Activated naive CD4-positive, alpha-beta T cell treated with anti-CD3 and anti-CD28 coated beads, Interleukin-2, amount 50 U/mL, for 24 hours (primary cell): ENCODE measurements at regions not wholly inside any gene's neighbourhood (a gene's known extent, or its start where the extent isn't known, plus 50 kb on each side); places are given as distances from the start of the nearest gene placed in this dataset.

Experiments used
- H3K27ac Mint-ChIP-seq: one replicate; pipeline ENCODE4 v1.8.0; 2021; ENCODE audit warnings: mild to moderate bottlenecking, mixed read lengths
- H3K27me3 Mint-ChIP-seq: one replicate; pipeline ENCODE4 v1.8.0; 2021; ENCODE audit warnings: mixed read lengths
- H3K36me3 Mint-ChIP-seq: one replicate; pipeline ENCODE4 v1.8.0; 2021; ENCODE audit warnings: mixed read lengths
- H3K4me1 Mint-ChIP-seq: one replicate; pipeline ENCODE4 v1.8.0; 2021; ENCODE audit warnings: mixed read lengths
- H3K4me3 Mint-ChIP-seq: one replicate; pipeline ENCODE4 v1.8.0; 2021; ENCODE audit warnings: mild to moderate bottlenecking, mixed read lengths
- H3K9me3 Mint-ChIP-seq: one replicate; pipeline ENCODE4 v1.8.0; 2021; ENCODE audit warnings: mixed read lengths

GRCh38 chr3:16658004-16658924 lies 53.0 kb upstream of the DAZL start:
- Mint-ChIP-seq H3K4me1 (no peaks in the 10 kb centered on the region), H3K27ac (no peak overlapping the region), H3K36me3 (no peaks in the 10 kb centered on the region), H3K4me3 (no peak overlapping the region), H3K9me3 (peaks cover 11% of the 10 kb centered on the region), H3K27me3 (peaks cover 1% of the 10 kb centered on the region)

- Mint-ChIP-seq H3K27me3 (peaks cover 3% of the 10 kb centered on the region), H3K9me3 (peaks cover 11% of the 10 kb centered on the region), H3K27ac (no peak overlapping the region), H3K36me3 (no peaks in the 10 kb centered on the region), H3K4me3 (no peak overlapping the region), H3K4me1 (no peaks in the 10 kb centered on the region)
These were observed 53.9 kb upstream of the DAZL start for GRCh38 chr3:16658925-16659793.

GRCh38 chr3:16663854-16664712 lies 58.9 kb upstream of the DAZL start:
- Mint-ChIP-seq H3K4me3 (no peak overlapping the region), H3K36me3 (no peaks in the 10 kb centered on the region), H3K27me3 (peaks cover 6% of the 10 kb centered on the region), H3K27ac (no peak overlapping the region), H3K4me1 (no peaks in the 10 kb centered on the region), H3K9me3 (peaks cover 11% of the 10 kb centered on the region)

DNA sequence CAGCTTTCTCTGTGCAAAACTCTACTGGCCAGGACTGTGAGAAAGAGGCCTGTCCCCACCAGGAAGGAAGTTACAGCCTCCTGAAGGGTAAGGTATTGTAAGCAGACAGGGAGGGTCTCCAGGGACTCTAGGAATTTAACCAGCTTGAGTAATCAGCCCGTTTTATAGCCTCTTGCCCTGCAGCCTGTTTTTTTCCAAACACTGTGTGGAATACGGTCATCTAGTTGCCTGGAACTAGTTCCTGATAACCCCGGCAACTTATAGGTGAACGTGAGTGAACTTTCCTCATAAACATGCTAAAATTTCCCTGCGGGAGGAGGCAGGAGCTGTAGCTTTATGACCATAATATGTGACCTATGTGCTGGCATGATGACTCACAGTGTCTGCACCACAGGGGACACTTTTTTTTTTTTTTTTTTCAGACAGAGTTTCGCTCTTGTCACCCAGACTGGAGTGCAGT lies 60.1 kb upstream of the DAZL start:
- Mint-ChIP-seq H3K36me3 (peaks cover 2% of the 10 kb centered on the region), H3K4me1 (no peaks in the 10 kb centered on the region), H3K27ac (no peak overlapping the region), H3K4me3 (no peak overlapping the region), H3K9me3 (peaks cover 11% of the 10 kb centered on the region), H3K27me3 (peaks cover 6% of the 10 kb centered on the region)

GRCh38 chr3:16666206-16666605 lies 61.0 kb upstream of the DAZL start:
- Mint-ChIP-seq H3K27me3 (peaks cover 4% of the 10 kb centered on the region), H3K27ac (no peak overlapping the region), H3K9me3 (peaks cover 7% of the 10 kb centered on the region), H3K36me3 (peaks cover 2% of the 10 kb centered on the region), H3K4me3 (no peak overlapping the region), H3K4me1 (no peaks in the 10 kb centered on the region)

- Mint-ChIP-seq H3K36me3 (peaks cover 2% of the 10 kb centered on the region), H3K4me1 (no peaks in the 10 kb centered on the region), H3K4me3 (no peak overlapping the region), H3K9me3 (no peaks in the 10 kb centered on the region), H3K27ac (no peak overlapping the region), H3K27me3 (peaks cover 4% of the 10 kb centered on the region)
These were observed 62.4 kb upstream of the DAZL start for GRCh38 chr3:16667633-16668032.

GRCh38 chr3:16668776-16669545 lies 63.7 kb upstream of the DAZL start:
- Mint-ChIP-seq H3K4me1 (no peaks in the 10 kb centered on the region), H3K27ac (no peak overlapping the region), H3K4me3 (no peak overlapping the region), H3K36me3 (peaks cover 2% of the 10 kb centered on the region), H3K9me3 (no peaks in the 10 kb centered on the region), H3K27me3 (peaks cover 3% of the 10 kb centered on the region)

DNA sequence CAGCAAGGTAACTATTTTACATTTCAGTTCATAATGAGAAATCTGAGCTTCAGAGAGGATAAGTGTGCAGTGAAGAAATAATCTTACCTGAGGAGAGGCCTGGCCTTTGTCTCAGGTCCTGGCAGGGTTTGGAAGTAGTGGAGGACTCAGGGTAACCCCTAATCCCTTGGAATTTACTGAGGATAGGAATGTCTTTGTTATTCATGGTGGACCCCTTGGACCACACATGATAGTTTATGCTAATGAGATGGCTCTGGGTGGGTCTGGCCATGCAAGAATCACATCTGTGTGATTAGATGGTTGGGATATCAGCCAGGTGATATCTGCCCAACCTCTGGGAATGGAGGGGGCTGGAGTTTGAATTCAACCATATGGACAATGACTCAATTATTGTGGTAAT lies 65.0 kb upstream of the DAZL start:
- Mint-ChIP-seq H3K27ac (no peak overlapping the region), H3K4me1 (no peaks in the 10 kb centered on the region), H3K36me3 (peaks cover 2% of the 10 kb centered on the region), H3K27me3 (no peaks in the 10 kb centered on the region), H3K4me3 (no peak overlapping the region), H3K9me3 (no peaks in the 10 kb centered on the region)

DNA sequence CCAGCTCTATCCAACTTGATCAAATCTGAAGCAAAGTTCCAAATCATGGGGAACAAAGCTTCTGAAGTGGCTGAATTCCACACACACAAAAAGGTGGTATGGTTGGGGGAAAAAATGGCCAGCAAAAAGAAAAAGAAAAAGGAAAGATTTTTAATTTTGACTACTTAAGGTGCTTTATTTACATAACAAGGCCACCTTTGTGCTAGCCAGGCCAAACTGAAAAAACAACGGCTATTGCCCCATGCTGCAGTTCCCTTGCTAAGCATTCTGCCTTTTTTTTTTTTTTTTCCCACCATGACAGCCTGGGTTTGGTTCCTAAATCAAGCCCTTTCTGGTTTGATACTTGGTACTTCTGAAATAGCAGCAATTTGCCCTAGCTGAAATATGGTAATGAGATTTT lies 66.5 kb upstream of the DAZL start:
- no peak overlapping the region for H3K4me3 Mint-ChIP-seq
- H3K27me3 Mint-ChIP-seq = no peaks in the 10 kb centered on the region
- H3K36me3 Mint-ChIP-seq = peaks cover 4% of the 10 kb centered on the region
- H3K27ac Mint-ChIP-seq = no peak overlapping the region
- H3K4me1 Mint-ChIP-seq = no peaks in the 10 kb centered on the region
- H3K9me3 Mint-ChIP-seq = no peaks in the 10 kb centered on the region

DNA sequence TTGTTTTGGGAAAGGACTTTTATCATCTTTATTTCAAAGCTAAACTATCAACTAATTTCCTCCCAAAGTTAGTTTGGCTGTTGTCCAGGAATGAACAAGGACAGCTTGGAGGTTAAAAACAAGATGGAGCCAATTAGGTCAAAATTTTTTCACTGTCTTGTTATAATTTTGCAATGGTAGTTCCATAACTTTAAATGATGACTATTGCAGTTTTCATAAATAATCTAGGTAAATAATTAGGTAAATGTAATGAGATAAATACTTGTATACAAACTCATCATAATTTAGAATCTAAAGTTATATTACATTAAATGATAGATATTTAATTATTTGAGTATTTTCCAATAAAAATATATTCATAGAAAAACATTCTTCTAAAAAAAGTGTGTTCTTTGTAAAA lies 68.3 kb upstream of the DAZL start:
- no peaks in the 10 kb centered on the region for H3K9me3 Mint-ChIP-seq
- H3K27me3 Mint-ChIP-seq = peaks cover 2% of the 10 kb centered on the region
- no peaks in the 10 kb centered on the region for H3K4me1 Mint-ChIP-seq
- no peak overlapping the region for H3K27ac Mint-ChIP-seq
- H3K4me3 Mint-ChIP-seq = no peak overlapping the region
- H3K36me3 Mint-ChIP-seq = peaks cover 4% of the 10 kb centered on the region

DNA sequence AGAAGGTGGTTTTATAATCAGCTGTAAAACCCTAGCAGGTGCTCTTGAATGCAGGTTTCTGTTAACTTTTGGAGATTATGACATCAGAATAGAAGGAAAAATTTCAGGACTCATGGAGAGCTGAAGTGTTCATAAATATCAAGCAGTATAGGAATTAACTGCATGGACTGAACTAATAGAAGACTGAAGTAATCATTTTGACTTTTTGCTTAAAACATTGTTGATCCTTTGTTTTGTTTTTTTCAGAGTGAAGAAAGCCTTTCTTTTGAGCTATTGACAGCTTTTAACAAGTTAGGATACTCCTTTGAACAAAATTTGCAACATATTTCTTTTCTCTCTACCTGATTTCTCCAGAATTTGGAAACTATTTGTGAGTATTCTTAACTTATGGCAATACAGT lies 70.6 kb upstream of the DAZL start:
- Mint-ChIP-seq H3K4me1 (no peaks in the 10 kb centered on the region), H3K4me3 (no peak overlapping the region), H3K27me3 (peaks cover 2% of the 10 kb centered on the region), H3K27ac (no peak overlapping the region), H3K9me3 (no peaks in the 10 kb centered on the region), H3K36me3 (peaks cover 2% of the 10 kb centered on the region)

DNA sequence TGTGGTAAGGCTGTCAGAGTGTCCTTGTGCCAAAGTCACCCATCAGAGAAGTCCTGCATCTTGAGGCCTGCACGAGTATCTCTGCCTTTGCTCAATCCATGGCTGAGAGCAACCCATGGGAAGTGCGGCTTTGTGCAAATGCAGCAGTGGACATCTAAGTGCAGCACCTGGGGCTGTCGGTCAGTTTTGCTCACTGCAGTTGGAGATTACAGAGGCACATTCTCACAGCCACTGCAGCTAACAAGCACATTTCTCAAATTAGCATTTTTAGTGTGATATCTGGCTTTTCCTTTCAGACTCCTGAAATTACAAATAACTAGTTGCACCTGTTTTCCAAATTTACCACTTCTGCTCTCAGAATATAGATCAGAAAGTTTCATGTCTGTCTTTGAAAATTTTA lies 81.5 kb upstream of the DAZL start:
- H3K4me3 Mint-ChIP-seq = no peak overlapping the region
- no peaks in the 10 kb centered on the region for H3K4me1 Mint-ChIP-seq
- no peaks in the 10 kb centered on the region for H3K27me3 Mint-ChIP-seq
- no peak overlapping the region for H3K27ac Mint-ChIP-seq
- H3K36me3 Mint-ChIP-seq = peaks cover 1% of the 10 kb centered on the region
- no peaks in the 10 kb centered on the region for H3K9me3 Mint-ChIP-seq

DNA sequence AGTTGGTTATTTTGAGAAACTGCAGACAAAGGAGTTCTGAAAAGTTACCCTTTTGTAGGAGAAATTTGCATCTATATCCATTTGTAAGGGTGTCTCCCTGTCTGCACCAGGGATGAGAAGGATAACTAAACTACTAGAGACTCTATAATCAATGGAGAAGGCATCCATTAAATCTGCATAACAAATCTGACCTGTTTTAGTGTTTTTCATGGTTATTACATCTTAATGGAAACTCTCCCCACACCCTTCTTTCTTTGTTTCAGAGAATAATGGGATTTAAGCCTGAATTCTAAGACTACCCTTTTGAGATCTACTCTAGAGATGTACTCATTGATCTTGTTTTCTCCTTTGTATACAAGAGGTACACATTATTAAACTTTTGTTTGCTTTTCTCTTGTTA lies 82.0 kb upstream of the DAZL start:
- H3K27me3 Mint-ChIP-seq = no peaks in the 10 kb centered on the region

DNA sequence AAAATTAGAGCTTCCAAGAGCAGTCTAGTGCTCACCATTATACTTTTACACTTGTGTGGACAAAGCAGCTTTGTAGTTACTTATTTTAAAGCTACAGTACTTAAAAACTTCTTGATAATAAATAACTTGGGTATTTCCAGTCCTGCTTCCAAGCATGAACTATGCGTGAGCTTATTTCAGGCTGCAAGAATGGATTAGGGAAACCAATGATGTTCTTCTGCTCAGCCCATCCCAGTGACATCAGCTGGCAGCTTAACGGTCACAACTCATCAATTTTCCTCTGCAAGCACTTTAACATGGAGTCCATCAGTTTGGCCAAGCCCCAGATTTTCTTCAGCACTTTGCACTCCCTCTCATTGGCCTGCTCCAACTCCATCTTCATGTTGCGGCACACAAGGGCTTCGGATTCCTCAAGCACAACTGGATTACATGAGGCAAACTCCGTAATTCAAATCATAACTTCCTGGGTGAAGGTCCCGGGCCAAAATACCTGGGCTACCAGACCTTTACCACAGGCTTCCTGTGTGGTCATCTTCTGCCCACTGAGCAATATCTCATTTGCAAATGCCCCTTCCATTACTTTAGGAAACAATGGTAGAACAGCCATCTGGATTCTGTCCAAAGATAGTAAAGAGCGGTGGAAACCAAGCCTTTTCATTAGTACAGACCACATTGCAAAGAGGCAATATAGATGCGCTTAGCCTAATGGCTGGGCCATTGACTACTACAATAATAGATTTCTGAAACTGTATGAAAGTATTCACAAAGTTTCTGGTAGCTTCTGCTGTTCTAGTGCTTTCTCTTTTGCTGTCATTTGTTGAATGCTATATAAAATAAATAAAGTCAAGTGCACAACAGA lies 87.5 kb upstream of the DAZL start:
- H3K4me3 Mint-ChIP-seq = no peak overlapping the region
- no peaks in the 10 kb centered on the region for H3K27me3 Mint-ChIP-seq
- H3K4me1 Mint-ChIP-seq = no peaks in the 10 kb centered on the region
- no peaks in the 10 kb centered on the region for H3K9me3 Mint-ChIP-seq
- peaks cover 1% of the 10 kb centered on the region for H3K36me3 Mint-ChIP-seq
- H3K27ac Mint-ChIP-seq = peak overlapping the region; percentile 17

More for the DNA sequence above, 82.0 kb upstream of the DAZL start:
- peaks cover 1% of the 10 kb centered on the region for H3K36me3 Mint-ChIP-seq
- H3K27ac Mint-ChIP-seq = no peak overlapping the region
- H3K4me1 Mint-ChIP-seq = no peaks in the 10 kb centered on the region
- no peak overlapping the region for H3K4me3 Mint-ChIP-seq
- H3K9me3 Mint-ChIP-seq = no peaks in the 10 kb centered on the region
